Keratinocyte (primary cell): ENCODE measurements at regions not wholly inside any gene's neighbourhood (a gene's known extent, or its start where the extent isn't known, plus 50 kb on each side); places are given as distances from the start of the nearest gene placed in this dataset.
"Not testable (repeated sequence)": the region's sequence is repeated elsewhere in the genome, so short reads cannot be mapped to it uniquely, and the experiment has no call there.

Experiments used
- DNase-seq: peaks from one replicate; pipeline ENCODE4 v3.0.0-alpha.2; 2011; ENCODE audit warnings: low read depth, missing footprints, low spot score
- FAIRE-seq: peaks from 2 replicates; lab custom pipeline; 2011; peaks lifted over from hg19 to GRCh38; lab: Jason Lieb, UNC
- H2AFZ ChIP-seq: 2 replicates; pipeline ENCODE4 v1.6.0; 2012; ENCODE audit warnings: low read length, control low read depth, inconsistent platforms; ENCODE audit not compliant: control insufficient read depth
- H3K27ac ChIP-seq: 2 replicates; pipeline ENCODE4 v1.5.1; 2011; ENCODE audit warnings: low read length; ENCODE audit not compliant: control insufficient read depth, insufficient read depth
- H3K27me3 ChIP-seq: 3 replicates; pipeline ENCODE4 v1.6.0; 2011; ENCODE audit warnings: low read length; ENCODE audit not compliant: control insufficient read depth, insufficient read depth; ENCODE audit errors: extremely low read depth
- H3K36me3 ChIP-seq, 2 experiments: 2 replicates in 1 of 2; 3 replicates in 1 of 2; pipeline ENCODE4 v1.5.1; 2011; ENCODE audit warnings: low read length in 2 of 2, mild to moderate bottlenecking in 1 of 2; ENCODE audit not compliant: control insufficient read depth in 2 of 2, insufficient read depth in 2 of 2; ENCODE audit errors: extremely low read depth in 1 of 2
- H3K4me1 ChIP-seq: 3 replicates; pipeline ENCODE4 v1.5.1; 2011; ENCODE audit warnings: low read length; ENCODE audit not compliant: control insufficient read depth, insufficient read depth; ENCODE audit errors: extremely low read depth
- H3K4me2 ChIP-seq: 3 replicates; pipeline ENCODE4 v1.6.0; 2011; ENCODE audit warnings: low read depth, low read length; ENCODE audit not compliant: control insufficient read depth, insufficient read depth; ENCODE audit errors: extremely low read depth
- H3K4me3 ChIP-seq, 3 experiments: fragments of 200-600 bp in 1 of 3; sonication (generic) in 1 of 3; 2 replicates in 2 of 3; 3 replicates in 1 of 3; pipeline ENCODE4 v1.5.1; 2011 to 2016; ENCODE audit warnings: low read length in 3 of 3, mild to moderate bottlenecking in 3 of 3, control low read depth in 2 of 3, inconsistent platforms in 1 of 3, low read depth in 1 of 3, mixed read lengths in 1 of 3, mixed run types in 1 of 3, moderate library complexity in 1 of 3; ENCODE audit not compliant: control insufficient read depth in 2 of 3, insufficient read depth in 2 of 3; ENCODE audit errors: extremely low read depth in 1 of 3
- H3K79me2 ChIP-seq: 2 replicates; pipeline ENCODE4 v1.6.0; 2012; ENCODE audit warnings: low read length; ENCODE audit not compliant: control insufficient read depth, insufficient read depth
- H3K9ac ChIP-seq: 3 replicates; pipeline ENCODE4 v1.6.0; 2011; ENCODE audit warnings: low read length; ENCODE audit not compliant: control insufficient read depth, insufficient read depth; ENCODE audit errors: extremely low read depth
- H3K9me1 ChIP-seq: 3 replicates; pipeline ENCODE4 v1.6.0; 2011; ENCODE audit warnings: low read length; ENCODE audit not compliant: control insufficient read depth, insufficient read depth; ENCODE audit errors: extremely low read depth
- H3K9me3 ChIP-seq: 2 replicates; pipeline ENCODE4 v1.5.1; 2012; ENCODE audit warnings: low read depth, low read length; ENCODE audit not compliant: control insufficient read depth
- H4K20me1 ChIP-seq: 3 replicates; pipeline ENCODE4 v1.6.0; 2011; ENCODE audit warnings: low read length; ENCODE audit not compliant: control insufficient read depth, insufficient read depth; ENCODE audit errors: extremely low read depth
- CTCF ChIP-seq, 3 experiments: IDR thresholded peaks in 1 of 3; conservative IDR thresholded peaks in 1 of 3; optimal IDR thresholded peaks in 1 of 3; 2 replicates in 2 of 3; 3 replicates in 1 of 3; pipeline versions ENCODE3 to v1.5.1; 2011; ENCODE audit warnings: low read length in 3 of 3, mild to moderate bottlenecking in 3 of 3, moderate library complexity in 2 of 3, control low read depth in 1 of 3, inconsistent platforms in 1 of 3; ENCODE audit not compliant: insufficient read depth in 2 of 3; ENCODE audit errors: extremely low read depth in 1 of 3
- EZH2 ChIP-seq: IDR thresholded peaks from one replicate; pipeline ENCODE4 v1.6.1; 2012; ENCODE audit warnings: inconsistent platforms, mild to moderate bottlenecking, low read length, moderate library complexity
- dilution Hi-C: fragments of 300-500 bp; cut with MboI; formaldehyde crosslinking; loops from one replicate; pipeline ENCODE4 v1.7.0; 2020; ENCODE audit warnings: low sequenced_read_pairs; ENCODE audit not compliant: extremely low pct_ligation_motif_present

GRCh38 chr6:68024570-68025269, 610.4 kb upstream of the ADGRB3 start:
- H3K27me3 ChIP-seq: no peaks in the 10 kb centered on the region
- no peak overlapping the region for H2AFZ ChIP-seq
- H3K27ac ChIP-seq: no peak overlapping the region
- no peak overlapping the region for H3K9ac ChIP-seq
- no peak for FAIRE-seq
- no peaks in the 10 kb centered on the region for H3K4me1 ChIP-seq
- no peaks in the 10 kb centered on the region for H3K9me3 ChIP-seq
- H3K79me2 ChIP-seq: no peaks in the 10 kb centered on the region
- H3K36me3 ChIP-seq: no peaks in the 10 kb centered on the region
- TF ChIP-seq CTCF (optimal IDR thresholded peaks at IDR 0.05 in 1 of 3, IDR thresholded peaks at IDR 0.05 in 1 of 3, conservative IDR thresholded peaks at IDR 0.05 in 1 of 3; ENCODE audit: extremely low read depth in 1 of 3, insufficient read depth in 2 of 3, low read length in 3 of 3) (no peak), EZH2 (no peak)
- dilution Hi-C loops: no loop called here
- no peak overlapping the region for H3K4me3 ChIP-seq
- no peaks in the 10 kb centered on the region for H3K9me1 ChIP-seq
- no peak for DNase-seq
- H4K20me1 ChIP-seq: no peaks in the 10 kb centered on the region
- H3K4me2 ChIP-seq: no peak overlapping the region

GRCh38 chr6:68022968-68023367, 612.1 kb upstream of the ADGRB3 start:
- H3K9ac ChIP-seq, H2AFZ ChIP-seq, dilution Hi-C loops, DNase-seq, FAIRE-seq, H4K20me1 ChIP-seq, H3K79me2 ChIP-seq, H3K27ac ChIP-seq, H3K4me2 ChIP-seq, H3K4me1 ChIP-seq, H3K27me3 ChIP-seq, H3K9me1 ChIP-seq, H3K36me3 ChIP-seq, H3K9me3 ChIP-seq, H3K4me3 ChIP-seq: not testable (repeated sequence)
